Vagina (tissue), 2 donors: ENCODE measurements at regions not wholly inside any gene's neighbourhood (a gene's known extent, or its start where the extent isn't known, plus 50 kb on each side); places are given as distances from the start of the nearest gene placed in this dataset.

Experiments used
- CTCF ChIP-seq, 3 experiments: fragments of 450-650 bp in 2 of 3; fragments of 200-600 bp in 1 of 3; sonication (generic) in 1 of 3; IDR thresholded peaks; one replicate each; pipeline ENCODE4 v1.5.1; 2017 to 2019; ENCODE audit warnings: antibody characterized with exemption in 3 of 3, mild to moderate bottlenecking in 2 of 3, moderate library complexity in 2 of 3
- POLR2A ChIP-seq, 2 donors: fragments of 450-650 bp; IDR thresholded peaks; one replicate each; pipeline ENCODE4 v1.6.1; 2017; ENCODE audit warnings: antibody characterized with exemption in 2 of 2, mild to moderate bottlenecking in 2 of 2, moderate library complexity in 2 of 2
- POLR2AphosphoS5 ChIP-seq, 2 donors: sonication (generic); formaldehyde crosslinking; IDR thresholded peaks; one replicate each; pipeline ENCODE4 v1.9.0; 2017; ENCODE audit warnings: antibody characterized with exemption in 2 of 2, mild to moderate bottlenecking in 2 of 2, low read depth in 1 of 2; ENCODE audit not compliant: insufficient read depth in 1 of 2

GRCh38 chr12:107169200-107169599 lies 75.9 kb upstream of the CRY1 start:
- TF ChIP-seq POLR2A (IDR thresholded peaks at IDR 0.05) (no peak), CTCF (IDR thresholded peaks at IDR 0.05) (no peak), POLR2AphosphoS5 (IDR thresholded peaks at IDR 0.05; ENCODE audit: insufficient read depth in 1 of 2, low read depth in 1 of 2) (no peak)
